ENCODE measurements at regions not wholly inside any gene's neighbourhood (a gene's known extent, or its start where the extent isn't known, plus 50 kb on each side); places are given as distances from the start of the nearest gene placed in this dataset.
A peak's percentile ranks its signal among the peaks of the same experiment; 100 is the strongest.

GRCh38 chr5:8894031-8894430 is 651.8 kb downstream of the SEMA5A start:
- H3K9me3 Mint-ChIP-seq (ENCODE audit: insufficient read depth) = no peaks in the 10 kb centered on the region
- ChIA-PET POLR2A (no interaction called here), CTCF (no interaction called here)
- ATAC-seq = no peak
- no peak for DNase-seq
- no peaks in the 10 kb centered on the region for H3K27me3 Mint-ChIP-seq (ENCODE audit: low read depth)
- H3K4me3 Mint-ChIP-seq = no peak overlapping the region
- H3K4me1 Mint-ChIP-seq (ENCODE audit: low read depth) = no peaks in the 10 kb centered on the region
- H3K36me3 Mint-ChIP-seq (ENCODE audit: low read depth) = no peaks in the 10 kb centered on the region
- H3K27ac Mint-ChIP-seq = no peak overlapping the region

- H3K27ac Mint-ChIP-seq = no peak overlapping the region
- DNase-seq = no peak
- no peaks in the 10 kb centered on the region for H3K9me3 Mint-ChIP-seq (ENCODE audit: insufficient read depth)
- no peaks in the 10 kb centered on the region for H3K36me3 Mint-ChIP-seq (ENCODE audit: low read depth)
- ATAC-seq = no peak
- CTCF ChIA-PET = no interaction called here
- POLR2A ChIA-PET = no interaction called here
- no peaks in the 10 kb centered on the region for H3K27me3 Mint-ChIP-seq (ENCODE audit: low read depth)
- H3K4me1 Mint-ChIP-seq (ENCODE audit: low read depth) = no peaks in the 10 kb centered on the region
- no peak overlapping the region for H3K4me3 Mint-ChIP-seq
These were observed 650.8 kb downstream of the SEMA5A start for GRCh38 chr5:8895062-8895461.

DNA sequence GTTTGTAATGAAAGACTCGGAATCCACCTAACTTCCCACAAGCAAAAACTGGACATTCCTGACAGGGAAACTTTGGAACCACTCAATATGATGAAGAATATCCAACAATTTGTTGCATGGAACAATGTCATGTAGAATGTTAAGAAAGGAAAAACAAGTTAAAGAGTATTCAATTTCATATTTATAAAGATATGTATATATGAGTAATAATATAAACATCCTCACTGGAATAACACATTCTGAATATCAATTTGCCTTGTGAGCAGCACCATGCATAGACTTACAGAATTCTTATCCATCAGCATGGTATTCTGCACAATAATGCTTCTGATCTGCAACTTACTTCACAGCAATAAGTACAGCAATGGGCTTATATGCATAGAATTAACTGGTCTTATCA is 650.3 kb downstream of the SEMA5A start:
- H3K27me3 Mint-ChIP-seq (ENCODE audit: low read depth) = no peaks in the 10 kb centered on the region
- no peak overlapping the region for H3K4me3 Mint-ChIP-seq
- DNase-seq (no peak), ATAC-seq (no peak)
- no peaks in the 10 kb centered on the region for H3K9me3 Mint-ChIP-seq (ENCODE audit: insufficient read depth)
- ChIA-PET CTCF (no interaction called here), POLR2A (no interaction called here)
- H3K27ac Mint-ChIP-seq = no peak overlapping the region
- H3K36me3 Mint-ChIP-seq (ENCODE audit: low read depth) = no peaks in the 10 kb centered on the region
- H3K4me1 Mint-ChIP-seq (ENCODE audit: low read depth) = no peaks in the 10 kb centered on the region

DNA sequence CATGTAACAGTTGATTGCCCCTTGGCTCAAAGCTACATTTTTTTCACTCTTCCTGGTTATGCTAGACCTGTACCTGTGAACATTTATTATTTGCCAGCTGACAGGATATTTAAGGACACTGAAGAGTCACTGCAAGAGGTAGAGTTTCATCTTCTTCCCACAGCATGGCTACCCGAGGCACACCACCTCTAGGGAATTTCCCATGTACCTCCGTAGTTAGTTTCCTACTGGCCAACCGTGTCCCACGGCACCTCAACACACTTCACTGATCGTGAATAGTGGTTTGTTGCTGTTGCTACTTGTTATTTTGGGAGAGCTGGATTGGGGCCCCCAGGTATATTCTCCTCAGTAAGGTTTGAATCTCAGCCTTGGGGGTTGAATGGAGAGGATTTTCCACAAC is 648.6 kb downstream of the SEMA5A start:
- ChIA-PET POLR2A (no interaction called here), CTCF (no interaction called here)
- Mint-ChIP-seq H3K4me3 (no peak overlapping the region), H3K36me3 (ENCODE audit: low read depth) (no peaks in the 10 kb centered on the region), H3K9me3 (ENCODE audit: insufficient read depth) (no peaks in the 10 kb centered on the region), H3K4me1 (ENCODE audit: low read depth) (no peaks in the 10 kb centered on the region), H3K27ac (no peak overlapping the region), H3K27me3 (ENCODE audit: low read depth) (no peaks in the 10 kb centered on the region)
- ATAC-seq (no peak), DNase-seq (no peak)

GRCh38 chr5:8905021-8905420 is 640.9 kb downstream of the SEMA5A start:
- Mint-ChIP-seq H3K4me3 (no peak overlapping the region), H3K27ac (no peak overlapping the region), H3K4me1 (ENCODE audit: low read depth) (no peaks in the 10 kb centered on the region), H3K27me3 (ENCODE audit: low read depth) (no peaks in the 10 kb centered on the region), H3K36me3 (ENCODE audit: low read depth) (no peaks in the 10 kb centered on the region), H3K9me3 (ENCODE audit: insufficient read depth) (peaks cover 5% of the 10 kb centered on the region)
- ATAC-seq (no peak), DNase-seq (no peak)
- ChIA-PET CTCF (no interaction called here), POLR2A (no interaction called here)

GRCh38 chr5:8906303-8906967 is 639.4 kb downstream of the SEMA5A start:
- H3K36me3 Mint-ChIP-seq (ENCODE audit: low read depth) = no peaks in the 10 kb centered on the region
- H3K27ac Mint-ChIP-seq = no peak overlapping the region
- ATAC-seq (no peak), DNase-seq (no peak)
- H3K27me3 Mint-ChIP-seq (ENCODE audit: low read depth) = no peaks in the 10 kb centered on the region
- POLR2A ChIA-PET = no interaction called here
- no peak overlapping the region for H3K4me3 Mint-ChIP-seq
- no peaks in the 10 kb centered on the region for H3K4me1 Mint-ChIP-seq (ENCODE audit: low read depth)
- CTCF ChIA-PET = no interaction called here
- peaks cover 5% of the 10 kb centered on the region for H3K9me3 Mint-ChIP-seq (ENCODE audit: insufficient read depth)

DNA sequence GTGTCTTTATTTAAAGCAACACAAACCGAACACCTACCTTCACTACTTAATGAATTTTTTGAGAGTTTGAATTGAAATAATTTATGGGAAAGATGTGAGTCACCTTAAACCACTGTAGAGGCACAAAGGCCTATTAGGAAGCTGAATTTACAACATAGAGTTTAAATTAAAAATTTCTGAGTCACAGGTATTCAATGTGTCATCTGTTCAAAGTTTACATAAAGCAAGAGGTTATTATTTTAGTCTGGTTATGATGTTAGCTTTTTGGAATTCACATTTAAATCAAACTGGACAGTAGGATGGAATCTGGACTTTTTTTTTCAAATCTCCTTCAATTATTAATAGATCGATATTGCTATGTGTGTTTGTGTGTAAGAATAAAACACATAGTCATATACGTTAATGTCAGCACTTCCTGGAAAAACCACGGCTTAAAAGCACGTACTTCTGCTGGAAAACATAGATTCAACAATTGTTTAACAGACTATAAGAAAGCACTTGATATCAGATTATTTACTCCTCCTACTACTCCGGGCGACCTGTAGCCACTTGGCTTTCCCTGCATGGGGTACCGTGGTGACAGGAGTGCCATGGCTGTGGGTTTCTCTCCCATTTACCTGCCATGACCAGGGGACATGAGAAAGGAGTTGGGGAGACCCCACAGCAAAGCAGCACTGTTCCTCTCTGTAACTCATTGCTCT is 638.6 kb downstream of the SEMA5A start:
- DNase-seq = no peak
- peaks cover 8% of the 10 kb centered on the region for H3K9me3 Mint-ChIP-seq (ENCODE audit: insufficient read depth)
- CTCF ChIA-PET = interaction anchor here (0.5 kb wide), 1 partner anchor 225 kb away, joined by 3 read pairs; no protein-coding TSS in a partner anchor
- ATAC-seq = no peak
- H3K27ac Mint-ChIP-seq = no peak overlapping the region
- H3K36me3 Mint-ChIP-seq (ENCODE audit: low read depth) = no peaks in the 10 kb centered on the region
- no peaks in the 10 kb centered on the region for H3K4me1 Mint-ChIP-seq (ENCODE audit: low read depth)
- POLR2A ChIA-PET = no interaction called here
- no peaks in the 10 kb centered on the region for H3K27me3 Mint-ChIP-seq (ENCODE audit: low read depth)
- no peak overlapping the region for H3K4me3 Mint-ChIP-seq

DNA sequence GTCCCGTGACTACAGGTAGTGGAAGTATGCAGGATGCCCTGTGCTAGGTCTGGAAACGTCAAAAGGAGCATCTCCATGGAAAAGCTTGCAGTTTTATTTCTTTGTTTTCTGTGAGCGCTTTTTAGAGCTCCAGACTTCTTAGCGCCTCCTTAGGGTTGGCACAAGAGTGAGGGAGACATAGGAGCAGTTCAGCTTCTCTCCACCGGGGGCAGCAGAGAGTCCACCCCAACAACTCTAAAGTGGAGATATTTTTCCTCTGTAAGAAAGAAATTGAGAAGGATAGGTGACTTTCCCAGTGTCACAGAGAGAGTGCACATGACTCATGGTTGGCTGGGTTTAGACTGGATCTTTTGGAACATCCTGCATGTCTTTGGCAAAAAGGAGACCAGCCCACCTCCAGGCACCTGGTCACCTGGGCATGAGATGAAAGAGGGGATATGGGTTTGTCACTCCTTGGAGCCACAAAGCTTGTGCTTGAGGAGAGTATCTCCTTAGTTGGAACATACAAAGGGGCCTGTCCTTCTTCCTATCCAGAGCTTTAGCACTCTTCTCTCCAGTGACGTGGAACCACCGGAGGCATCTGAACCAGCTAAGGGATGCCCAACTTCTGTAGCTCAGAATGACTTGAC is 637.7 kb downstream of the SEMA5A start:
- ATAC-seq (peak; percentile 42), DNase-seq (peak; percentile 27)
- Mint-ChIP-seq H3K36me3 (ENCODE audit: low read depth) (no peaks in the 10 kb centered on the region), H3K4me3 (no peak overlapping the region), H3K27me3 (ENCODE audit: low read depth) (no peaks in the 10 kb centered on the region), H3K4me1 (ENCODE audit: low read depth) (no peaks in the 10 kb centered on the region), H3K9me3 (ENCODE audit: insufficient read depth) (peaks cover 8% of the 10 kb centered on the region), H3K27ac (no peak overlapping the region)
- CTCF ChIA-PET = interaction anchor here (0.5 kb wide), 1 partner anchor 224 kb away, joined by 3 read pairs; no protein-coding TSS in a partner anchor
- POLR2A ChIA-PET = no interaction called here

DNA sequence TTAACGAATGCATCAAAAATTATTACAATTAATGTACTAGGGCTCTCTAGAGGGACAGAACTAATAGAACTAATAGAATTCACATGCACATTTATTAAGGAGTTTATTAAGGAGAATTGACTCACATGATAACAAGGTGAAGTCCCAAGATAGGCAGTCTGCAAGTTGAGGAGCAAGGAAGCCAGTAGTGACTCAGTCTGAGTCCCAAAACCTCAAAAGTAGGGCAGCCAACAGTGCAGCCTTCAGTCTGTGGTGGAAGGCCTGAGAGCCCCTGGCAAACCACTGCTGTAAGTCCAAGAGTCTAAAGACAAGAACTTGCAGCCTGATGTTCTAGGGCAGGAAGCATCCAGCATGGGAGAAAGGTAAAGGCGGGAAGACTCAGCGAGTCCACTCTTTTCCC is 633.8 kb downstream of the SEMA5A start:
- no peak for DNase-seq
- no peaks in the 10 kb centered on the region for H3K4me1 Mint-ChIP-seq (ENCODE audit: low read depth)
- no peak overlapping the region for H3K27ac Mint-ChIP-seq
- peaks cover 3% of the 10 kb centered on the region for H3K9me3 Mint-ChIP-seq (ENCODE audit: insufficient read depth)
- H3K27me3 Mint-ChIP-seq (ENCODE audit: low read depth) = no peaks in the 10 kb centered on the region
- no peaks in the 10 kb centered on the region for H3K36me3 Mint-ChIP-seq (ENCODE audit: low read depth)
- no peak for ATAC-seq
- ChIA-PET POLR2A (no interaction called here), CTCF (no interaction called here)
- no peak overlapping the region for H3K4me3 Mint-ChIP-seq

GRCh38 chr5:8913522-8913921 is 632.4 kb downstream of the SEMA5A start:
- Mint-ChIP-seq H3K27ac (no peak overlapping the region), H3K27me3 (ENCODE audit: low read depth) (no peaks in the 10 kb centered on the region), H3K9me3 (ENCODE audit: insufficient read depth) (peaks cover 3% of the 10 kb centered on the region), H3K36me3 (ENCODE audit: low read depth) (no peaks in the 10 kb centered on the region), H3K4me1 (ENCODE audit: low read depth) (no peaks in the 10 kb centered on the region), H3K4me3 (no peak overlapping the region)
- DNase-seq (no peak), ATAC-seq (no peak)
- POLR2A ChIA-PET = no interaction called here
- CTCF ChIA-PET = no interaction called here

GRCh38 chr5:8919096-8919495 is 626.8 kb downstream of the SEMA5A start:
- Mint-ChIP-seq H3K27me3 (ENCODE audit: low read depth) (no peaks in the 10 kb centered on the region), H3K9me3 (ENCODE audit: insufficient read depth) (peaks cover 8% of the 10 kb centered on the region), H3K4me3 (no peak overlapping the region), H3K36me3 (ENCODE audit: low read depth) (no peaks in the 10 kb centered on the region), H3K4me1 (ENCODE audit: low read depth) (no peaks in the 10 kb centered on the region), H3K27ac (no peak overlapping the region)
- ChIA-PET CTCF (no interaction called here), POLR2A (no interaction called here)
- DNase-seq (no peak), ATAC-seq (no peak)

DNA sequence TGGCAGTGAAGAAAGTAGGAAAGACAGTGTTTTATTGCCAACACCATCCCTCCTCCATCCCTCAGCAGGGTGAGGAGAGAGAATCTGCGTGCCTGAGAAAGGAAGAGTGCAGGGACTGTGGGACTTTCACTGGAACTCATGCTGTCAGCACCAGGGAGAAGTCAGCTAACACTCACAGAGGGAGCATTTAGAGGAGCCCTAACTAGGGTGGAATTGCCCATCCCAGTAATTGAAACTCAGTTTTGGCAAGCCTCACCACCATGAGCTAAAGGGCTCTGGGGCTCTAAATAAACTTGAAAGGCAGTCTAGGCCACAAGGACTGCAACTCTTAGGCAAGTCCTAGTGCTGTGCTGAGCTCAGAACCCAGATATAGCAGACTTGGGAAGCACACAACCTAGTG is 622.3 kb downstream of the SEMA5A start:
- POLR2A ChIA-PET = no interaction called here
- Mint-ChIP-seq H3K27me3 (ENCODE audit: low read depth) (no peaks in the 10 kb centered on the region), H3K36me3 (ENCODE audit: low read depth) (no peaks in the 10 kb centered on the region), H3K4me1 (ENCODE audit: low read depth) (no peaks in the 10 kb centered on the region), H3K9me3 (ENCODE audit: insufficient read depth) (peaks cover 12% of the 10 kb centered on the region), H3K4me3 (no peak overlapping the region), H3K27ac (no peak overlapping the region)
- DNase-seq (no peak), ATAC-seq (no peak)
- CTCF ChIA-PET = no interaction called here

All from activated CD8-positive, alpha-beta T cell treated with anti-CD3 and anti-CD28 coated beads, Interleukin-2, amount 10 ng/mL, durations not matched to agents 7 days and 5 days (primary cell).